ENCODE measurements at regions not wholly inside any gene's neighbourhood (a gene's known extent, or its start where the extent isn't known, plus 50 kb on each side); places are given as distances from the start of the nearest gene placed in this dataset.

DNA sequence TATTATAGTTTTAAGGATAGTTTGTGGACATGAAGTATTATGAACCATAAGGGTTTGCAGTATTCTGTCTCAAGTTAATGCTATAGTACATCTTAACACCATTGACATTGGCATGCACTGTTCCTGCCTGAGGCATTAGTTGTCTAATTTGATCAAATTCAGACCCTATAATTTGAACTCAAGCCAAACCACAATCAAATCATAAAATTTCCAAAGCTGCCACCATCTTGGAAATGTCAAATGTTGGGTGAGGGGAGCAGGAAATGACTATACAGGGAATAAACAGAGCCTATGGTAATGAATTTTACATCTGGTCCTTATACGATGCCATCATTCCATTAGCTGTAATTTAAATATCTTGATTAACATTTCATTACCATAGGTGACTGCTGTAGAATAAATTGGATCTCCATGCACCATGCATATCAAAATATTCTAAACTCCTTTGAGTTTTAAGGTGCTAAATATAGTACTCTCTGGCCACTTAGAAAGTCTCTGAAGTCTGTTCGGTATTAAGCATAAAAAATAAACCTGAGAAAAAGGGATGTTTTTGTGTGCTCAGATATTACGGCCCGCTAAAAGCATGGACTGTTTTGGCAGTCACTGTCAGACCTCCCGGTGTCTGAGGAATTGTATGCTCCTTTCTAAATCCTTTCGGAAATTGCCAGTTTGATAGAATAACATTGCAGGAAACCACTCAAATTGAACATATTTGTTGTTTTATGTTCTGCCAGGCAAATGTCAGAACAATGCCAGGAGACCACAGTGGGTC, 257.7 kb downstream of the SPRY2 start:
- TF ChIP-seq, protein P1, sequence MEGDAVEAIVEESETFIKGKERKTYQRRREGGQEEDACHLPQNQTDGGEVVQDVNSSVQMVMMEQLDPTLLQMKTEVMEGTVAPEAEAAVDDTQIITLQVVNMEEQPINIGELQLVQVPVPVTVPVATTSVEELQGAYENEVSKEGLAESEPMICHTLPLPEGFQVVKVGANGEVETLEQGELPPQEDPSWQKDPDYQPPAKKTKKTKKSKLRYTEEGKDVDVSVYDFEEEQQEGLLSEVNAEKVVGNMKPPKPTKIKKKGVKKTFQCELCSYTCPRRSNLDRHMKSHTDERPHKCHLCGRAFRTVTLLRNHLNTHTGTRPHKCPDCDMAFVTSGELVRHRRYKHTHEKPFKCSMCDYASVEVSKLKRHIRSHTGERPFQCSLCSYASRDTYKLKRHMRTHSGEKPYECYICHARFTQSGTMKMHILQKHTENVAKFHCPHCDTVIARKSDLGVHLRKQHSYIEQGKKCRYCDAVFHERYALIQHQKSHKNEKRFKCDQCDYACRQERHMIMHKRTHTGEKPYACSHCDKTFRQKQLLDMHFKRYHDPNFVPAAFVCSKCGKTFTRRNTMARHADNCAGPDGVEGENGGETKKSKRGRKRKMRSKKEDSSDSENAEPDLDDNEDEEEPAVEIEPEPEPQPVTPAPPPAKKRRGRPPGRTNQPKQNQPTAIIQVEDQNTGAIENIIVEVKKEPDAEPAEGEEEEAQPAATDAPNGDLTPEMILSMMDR (conservative IDR thresholded peaks at IDR 0.05; ENCODE audit: low read depth, low read length) = no peak
- no peak for TF ChIP-seq RCOR1 (IDR thresholded peaks at IDR 0.05; ENCODE audit: insufficient replicate concordance, low read length)
- no peak for TF ChIP-seq MAZ (IDR thresholded peaks at IDR 0.05; ENCODE audit: borderline replicate concordance, low read depth, low read length)

Data from IMR-90 (cell line).